K562 (cell line): ENCODE measurements at regions not wholly inside any gene's neighbourhood (a gene's known extent, or its start where the extent isn't known, plus 50 kb on each side); places are given as distances from the start of the nearest gene placed in this dataset.

Source experiments
- BACH1 ChIP-seq: fragments of 200-800 bp; sonication (Bioruptor generic); IDR thresholded peaks from 2 replicates; pipeline ENCODE4 v1.6.1; 2016; ENCODE audit warnings: missing genetic modification characterization, missing compliant biosample characterization
- E2F8 ChIP-seq: fragments of 450-650 bp; IDR thresholded peaks from 2 replicates; pipeline ENCODE4 v1.7.1; 2018; ENCODE audit warnings: mild to moderate bottlenecking, low read depth; ENCODE audit not compliant: partially characterized antibody
- GTF2F1 ChIP-seq: IDR thresholded peaks from 2 replicates; pipeline ENCODE4 v1.6.1; 2011; ENCODE audit warnings: low read depth, low read length, improper control_type of control experiment
- MCM7 ChIP-seq, 2 experiments: fragments of 450-650 bp; IDR thresholded peaks; 2 replicates each; pipeline ENCODE4 v1.6.1; 2016 to 2018
- MEIS2 ChIP-seq: fragments of 450-650 bp; IDR thresholded peaks from 2 replicates; pipeline ENCODE4 v1.6.1; 2014; ENCODE audit warnings: mild to moderate bottlenecking; ENCODE audit not compliant: partially characterized antibody
- MXI1 ChIP-seq: IDR thresholded peaks from 2 replicates; pipeline ENCODE4 v1.6.1; 2011; ENCODE audit warnings: low read depth, mild to moderate bottlenecking, improper control_type of control experiment, low read length
- NR2C1 ChIP-seq, 2 experiments: fragments of 450-650 bp; IDR thresholded peaks; 2 replicates each; pipeline ENCODE4 v1.6.1; 2017; ENCODE audit warnings: mild to moderate bottlenecking in 2 of 2, antibody characterized with exemption in 1 of 2, inconsistent platforms in 1 of 2, missing compliant biosample characterization in 1 of 2, missing genetic modification characterization in 1 of 2
- PCBP2 ChIP-seq: fragments of 200-400 bp; formaldehyde crosslinking; IDR thresholded peaks from 2 replicates; pipeline ENCODE4 v1.6.1; 2018; ENCODE audit warnings: low read length, low read depth, mild to moderate bottlenecking, moderate library complexity; ENCODE audit not compliant: poor library complexity, severe bottlenecking
- PHF20 ChIP-seq: fragments of 450-650 bp; IDR thresholded peaks from 2 replicates; pipeline ENCODE4 v1.6.1; 2018; ENCODE audit not compliant: partially characterized antibody
- PRMT5 ChIP-seq: sonication (generic); formaldehyde crosslinking; IDR thresholded peaks from 2 replicates; pipeline ENCODE4 v1.5.0; 2020; ENCODE audit warnings: missing genetic modification reagents
- RBM34 ChIP-seq: fragments of 200-400 bp; formaldehyde crosslinking; IDR thresholded peaks from 2 replicates; pipeline ENCODE4 v1.6.1; 2018; ENCODE audit warnings: low read length, borderline replicate concordance; ENCODE audit not compliant: insufficient read depth
- THRAP3 ChIP-seq: fragments of 450-650 bp; IDR thresholded peaks from 2 replicates; pipeline ENCODE4 v1.6.1; 2016; ENCODE audit warnings: mild to moderate bottlenecking, inconsistent platforms, borderline replicate concordance
- TSC22D4 ChIP-seq: fragments of 450-650 bp; IDR thresholded peaks from 2 replicates; pipeline ENCODE4 v1.6.1; 2016; ENCODE audit warnings: missing genetic modification characterization, missing biosample characterization, control low read depth
- ZNF23 ChIP-seq: fragments of 250-450 bp; sonication (Bioruptor Pico); IDR thresholded peaks from 2 replicates; pipeline ENCODE4 v1.4.0; 2020; ENCODE audit warnings: mild to moderate bottlenecking
- ZNF407 ChIP-seq: fragments of 450-650 bp; IDR thresholded peaks from 2 replicates; pipeline ENCODE4 v1.6.1; 2016; ENCODE audit warnings: low read depth
- ZNF79 ChIP-seq: fragments of 250-450 bp; sonication (Bioruptor Pico); IDR thresholded peaks from 2 replicates; pipeline ENCODE4 v1.4.0; 2020; ENCODE audit warnings: low read depth, mild to moderate bottlenecking, moderate library complexity
- TF ChIP-seq, protein P1 (sequence below), 2 experiments: fragments of 200-800 bp in 1 of 2; sonication (Bioruptor generic) in 1 of 2; sonication (generic) in 1 of 2; formaldehyde crosslinking in 1 of 2; IDR thresholded peaks in 1 of 2; conservative IDR thresholded peaks in 1 of 2; 2 replicates each; pipeline versions ENCODE4 v1.5.0 to v1.6.1; 2016 to 2020; ENCODE audit warnings: missing compliant biosample characterization in 1 of 2, missing genetic modification characterization in 1 of 2, missing genetic modification reagents in 1 of 2

- TF ChIP-seq THRAP3 = no peak
- no peak for TF ChIP-seq NR2C1 (IDR thresholded peaks at IDR 0.05)
- no peak for TF ChIP-seq NR2C1 (tag; IDR thresholded peaks at IDR 0.05)
- no peak for TF ChIP-seq BACH1 (tag)
- TF ChIP-seq GTF2F1 = no peak
- no peak for TF ChIP-seq MXI1
- no peak for TF ChIP-seq ZNF23 (CRISPR knock-in tag)
- TF ChIP-seq ZNF79 (CRISPR knock-in tag) = no peak
- TF ChIP-seq MEIS2 = no peak
- TF ChIP-seq E2F8 = no peak
- TF ChIP-seq TSC22D4 (tag) = no peak
- no peak for TF ChIP-seq MCM7 (IDR thresholded peaks at IDR 0.05)
- no peak for TF ChIP-seq PHF20
- TF ChIP-seq PRMT5 = no peak
- TF ChIP-seq RBM34 = no peak
- no peak for TF ChIP-seq ZNF407
- no peak for TF ChIP-seq PCBP2
- TF ChIP-seq, protein P1, sequence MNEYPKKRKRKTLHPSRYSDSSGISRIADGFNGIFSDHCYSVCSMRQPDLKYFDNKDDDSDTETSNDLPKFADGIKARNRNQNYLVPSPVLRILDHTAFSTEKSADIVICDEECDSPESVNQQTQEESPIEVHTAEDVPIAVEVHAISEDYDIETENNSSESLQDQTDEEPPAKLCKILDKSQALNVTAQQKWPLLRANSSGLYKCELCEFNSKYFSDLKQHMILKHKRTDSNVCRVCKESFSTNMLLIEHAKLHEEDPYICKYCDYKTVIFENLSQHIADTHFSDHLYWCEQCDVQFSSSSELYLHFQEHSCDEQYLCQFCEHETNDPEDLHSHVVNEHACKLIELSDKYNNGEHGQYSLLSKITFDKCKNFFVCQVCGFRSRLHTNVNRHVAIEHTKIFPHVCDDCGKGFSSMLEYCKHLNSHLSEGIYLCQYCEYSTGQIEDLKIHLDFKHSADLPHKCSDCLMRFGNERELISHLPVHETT (CRISPR knock-in tag; conservative IDR thresholded peaks at IDR 0.05 in 1 of 2, IDR thresholded peaks at IDR 0.05 in 1 of 2) = no peak
Observed at GRCh38 chr10:78134773-78135306, 101.2 kb downstream of the RPS24 start (continued).
